ENCODE measurements at regions not wholly inside any gene's neighbourhood (a gene's known extent, or its start where the extent isn't known, plus 50 kb on each side); places are given as distances from the start of the nearest gene placed in this dataset.

- no peak overlapping the region for H3K4me3 ChIP-seq (replicated peaks; ENCODE audit: low read depth, low read length)
- TF ChIP-seq CTCF (IDR thresholded peaks at IDR 0.05; ENCODE audit: low read length, missing control alignments) = no peak
- peak; percentile 44 for DNase-seq (ENCODE audit: low read depth)
These were observed 255.6 kb downstream of the RDH14 start for GRCh38 chr2:18304849-18305248.

- no peak for DNase-seq (ENCODE audit: low read depth)
- H3K4me3 ChIP-seq (replicated peaks; ENCODE audit: low read depth, low read length) = no peak overlapping the region
- TF ChIP-seq CTCF (IDR thresholded peaks at IDR 0.05; ENCODE audit: low read length, missing control alignments) = no peak
These were observed 258.9 kb downstream of the RDH14 start for GRCh38 chr2:18301421-18302139.

- H3K4me3 ChIP-seq (replicated peaks; ENCODE audit: low read depth, low read length) = peak overlapping the region; percentile 31
- peak; percentile 93 for DNase-seq (ENCODE audit: low read depth)
- TF ChIP-seq CTCF (IDR thresholded peaks at IDR 0.05; ENCODE audit: low read length, missing control alignments) = no peak
These were observed 260.8 kb downstream of the RDH14 start for GRCh38 chr2:18299423-18300212.

GRCh38 chr2:18297534-18298058 lies 262.9 kb downstream of the RDH14 start:
- DNase-seq (ENCODE audit: low read depth) = no peak
- H3K4me3 ChIP-seq (replicated peaks; ENCODE audit: low read depth, low read length) = no peak overlapping the region
- TF ChIP-seq CTCF (IDR thresholded peaks at IDR 0.05; ENCODE audit: low read length, missing control alignments) = no peak

GRCh38 chr2:18290386-18290785 lies 270.1 kb downstream of the RDH14 start:
- TF ChIP-seq CTCF (IDR thresholded peaks at IDR 0.05; ENCODE audit: low read length, missing control alignments) = no peak
- no peak for DNase-seq (ENCODE audit: low read depth)
- no peak overlapping the region for H3K4me3 ChIP-seq (replicated peaks; ENCODE audit: low read depth, low read length)

- no peak overlapping the region for H3K4me3 ChIP-seq (replicated peaks; ENCODE audit: low read depth, low read length)
- no peak for TF ChIP-seq CTCF (IDR thresholded peaks at IDR 0.05; ENCODE audit: low read length, missing control alignments)
- DNase-seq (ENCODE audit: low read depth) = no peak
These were observed 273.6 kb downstream of the RDH14 start for GRCh38 chr2:18286897-18287296.

Data from fibroblast of pulmonary artery (primary cell).